GM12874 (cell line): ENCODE measurements at regions not wholly inside any gene's neighbourhood (a gene's known extent, or its start where the extent isn't known, plus 50 kb on each side); places are given as distances from the start of the nearest gene placed in this dataset.

ENCODE experiments used
- CTCF ChIP-seq: IDR thresholded peaks from 2 replicates; pipeline ENCODE4 v1.5.1; 2011; ENCODE audit warnings: low read depth, mild to moderate bottlenecking, control low read depth, low read length, moderate library complexity; ENCODE audit not compliant: insufficient read depth

- TF ChIP-seq CTCF = no peak
Measured at GRCh38 chr1:172907834-172908326, 142.9 kb downstream of the TNFSF18 start.

- TF ChIP-seq CTCF = no peak
Measured at GRCh38 chr1:172909606-172910326, 141.0 kb downstream of the TNFSF18 start.

GRCh38 chr1:172912765-172913260 is 137.9 kb downstream of the TNFSF18 start:
- no peak for TF ChIP-seq CTCF

- no peak for TF ChIP-seq CTCF
Measured at GRCh38 chr1:172914501-172915144, 136.1 kb downstream of the TNFSF18 start.

GRCh38 chr1:172915271-172915670 is 135.5 kb downstream of the TNFSF18 start:
- TF ChIP-seq CTCF = no peak

GRCh38 chr1:172916116-172916515 is 134.6 kb downstream of the TNFSF18 start:
- no peak for TF ChIP-seq CTCF

- no peak for TF ChIP-seq CTCF
Measured at GRCh38 chr1:172917972-172918371, 132.8 kb downstream of the TNFSF18 start.
